Erythroblast (primary cell): ENCODE measurements at regions not wholly inside any gene's neighbourhood (a gene's known extent, or its start where the extent isn't known, plus 50 kb on each side); places are given as distances from the start of the nearest gene placed in this dataset.

Source experiments
- GATA1 ChIP-seq: IDR thresholded peaks from 2 replicates; pipeline ENCODE4 v1.6.1; 2011; ENCODE audit warnings: low read depth, mild to moderate bottlenecking, control low read depth, low read length, moderate library complexity
- POLR2A ChIP-seq: IDR thresholded peaks from 2 replicates; pipeline ENCODE4 v1.6.1; 2011; ENCODE audit warnings: mild to moderate bottlenecking, low read length

DNA sequence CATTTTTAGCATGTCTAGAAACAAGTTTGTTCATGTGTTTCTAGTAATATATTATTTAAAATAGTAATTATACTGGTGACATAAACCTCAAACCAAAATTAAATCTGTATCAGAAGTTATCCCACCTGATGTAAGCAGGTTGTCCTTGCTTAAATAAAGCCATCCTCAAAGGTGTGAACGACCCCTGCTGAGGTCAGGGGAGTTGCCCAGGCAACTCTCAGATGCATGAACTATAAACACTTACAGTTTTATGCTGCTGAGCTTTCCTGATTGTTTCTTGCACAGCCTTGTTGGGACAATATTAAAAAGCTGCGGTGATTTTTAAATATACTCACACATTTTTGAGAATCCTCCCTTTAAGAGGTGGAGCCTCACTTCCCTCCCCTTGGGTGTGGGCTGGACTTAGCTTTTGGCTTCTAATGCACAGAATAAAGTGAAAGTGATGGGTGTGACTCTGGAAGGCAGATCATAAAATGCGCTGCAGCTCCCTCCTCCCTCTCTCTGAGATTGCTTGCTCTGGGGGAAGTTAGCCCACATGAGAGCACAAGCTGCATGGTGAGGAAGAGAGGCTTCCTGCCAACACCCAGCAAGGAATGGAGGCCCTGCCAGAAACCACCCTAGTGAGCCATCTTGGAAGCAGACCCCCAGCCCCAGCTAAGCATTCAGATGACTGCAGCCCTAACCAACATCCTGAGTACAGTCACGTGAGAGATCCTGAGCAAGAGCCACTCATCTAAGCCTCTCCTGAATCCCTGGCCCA lies 152.7 kb downstream of the SKIDA1 start:
- no peak for TF ChIP-seq POLR2A
- TF ChIP-seq GATA1, result no peak
